Endothelial cell of hepatic sinusoid (primary cell): ENCODE measurements at regions not wholly inside any gene's neighbourhood (a gene's known extent, or its start where the extent isn't known, plus 50 kb on each side); places are given as distances from the start of the nearest gene placed in this dataset.

Source experiments
- in situ Hi-C: cut with HindIII; loops from 2 replicates; pipeline ENCODE4 v1.10.0; 2017; ENCODE audit warnings: low sequenced_read_pairs

DNA sequence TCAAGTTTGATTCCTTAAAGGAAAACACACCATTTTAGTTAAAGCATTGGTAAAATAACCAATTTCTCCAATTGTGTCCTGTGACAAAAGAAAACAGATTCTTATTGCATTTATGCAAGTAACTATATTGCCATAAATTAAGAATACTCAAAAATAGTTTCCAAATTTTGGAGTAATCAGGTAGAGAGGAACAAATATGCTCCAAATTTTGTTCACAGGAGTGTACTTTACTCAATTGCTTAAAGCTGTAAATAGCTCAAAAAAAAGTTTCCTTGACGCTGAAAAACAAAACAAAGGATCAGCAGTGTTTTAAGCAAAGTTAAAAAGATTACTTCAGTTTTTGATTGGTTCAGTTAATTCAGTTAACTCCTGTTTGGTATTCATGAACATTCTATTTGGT is 52.2 kb upstream of the INHBA start:
- in situ Hi-C loops = no loop called here

DNA sequence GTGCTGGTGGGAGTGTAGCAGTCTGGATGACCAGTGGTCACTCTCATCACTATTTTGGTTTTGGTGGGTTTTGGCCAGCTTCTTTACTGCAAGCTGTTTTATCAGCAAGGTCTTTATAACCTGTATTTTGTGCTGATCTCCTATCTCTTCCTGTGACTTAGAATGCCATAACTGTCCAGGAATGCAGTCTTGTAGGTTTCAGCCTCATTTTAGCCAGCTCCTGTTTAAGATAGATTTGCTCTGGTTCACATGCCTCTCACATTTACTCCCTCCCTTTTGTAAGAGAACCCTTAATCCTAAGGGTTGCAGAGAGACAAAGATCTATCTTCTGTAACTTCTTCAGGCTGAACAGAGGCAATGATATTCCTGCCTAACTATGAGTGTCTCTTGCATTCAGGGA is 51.2 kb upstream of the INHBA start:
- in situ Hi-C loops = no loop called here
